ENCODE measurements at regions not wholly inside any gene's neighbourhood (a gene's known extent, or its start where the extent isn't known, plus 50 kb on each side); places are given as distances from the start of the nearest gene placed in this dataset.

GRCh38 chr9:103898550-103898949 lies 195.6 kb upstream of the SMC2 start:
- DNase-seq (ENCODE audit: low read depth): no peak
- TF ChIP-seq, protein P1, sequence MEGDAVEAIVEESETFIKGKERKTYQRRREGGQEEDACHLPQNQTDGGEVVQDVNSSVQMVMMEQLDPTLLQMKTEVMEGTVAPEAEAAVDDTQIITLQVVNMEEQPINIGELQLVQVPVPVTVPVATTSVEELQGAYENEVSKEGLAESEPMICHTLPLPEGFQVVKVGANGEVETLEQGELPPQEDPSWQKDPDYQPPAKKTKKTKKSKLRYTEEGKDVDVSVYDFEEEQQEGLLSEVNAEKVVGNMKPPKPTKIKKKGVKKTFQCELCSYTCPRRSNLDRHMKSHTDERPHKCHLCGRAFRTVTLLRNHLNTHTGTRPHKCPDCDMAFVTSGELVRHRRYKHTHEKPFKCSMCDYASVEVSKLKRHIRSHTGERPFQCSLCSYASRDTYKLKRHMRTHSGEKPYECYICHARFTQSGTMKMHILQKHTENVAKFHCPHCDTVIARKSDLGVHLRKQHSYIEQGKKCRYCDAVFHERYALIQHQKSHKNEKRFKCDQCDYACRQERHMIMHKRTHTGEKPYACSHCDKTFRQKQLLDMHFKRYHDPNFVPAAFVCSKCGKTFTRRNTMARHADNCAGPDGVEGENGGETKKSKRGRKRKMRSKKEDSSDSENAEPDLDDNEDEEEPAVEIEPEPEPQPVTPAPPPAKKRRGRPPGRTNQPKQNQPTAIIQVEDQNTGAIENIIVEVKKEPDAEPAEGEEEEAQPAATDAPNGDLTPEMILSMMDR (conservative IDR thresholded peaks at IDR 0.05; ENCODE audit: low read depth, low read length): no peak
- no peak overlapping the region for H3K4me3 ChIP-seq (ENCODE audit: low read length)

- DNase-seq (ENCODE audit: low read depth): no peak
- no peak overlapping the region for H3K4me3 ChIP-seq (ENCODE audit: low read length)
- TF ChIP-seq, protein P1 (conservative IDR thresholded peaks at IDR 0.05; ENCODE audit: low read depth, low read length): no peak
Measured at GRCh38 chr9:103899866-103900265, 194.2 kb upstream of the SMC2 start.

DNA sequence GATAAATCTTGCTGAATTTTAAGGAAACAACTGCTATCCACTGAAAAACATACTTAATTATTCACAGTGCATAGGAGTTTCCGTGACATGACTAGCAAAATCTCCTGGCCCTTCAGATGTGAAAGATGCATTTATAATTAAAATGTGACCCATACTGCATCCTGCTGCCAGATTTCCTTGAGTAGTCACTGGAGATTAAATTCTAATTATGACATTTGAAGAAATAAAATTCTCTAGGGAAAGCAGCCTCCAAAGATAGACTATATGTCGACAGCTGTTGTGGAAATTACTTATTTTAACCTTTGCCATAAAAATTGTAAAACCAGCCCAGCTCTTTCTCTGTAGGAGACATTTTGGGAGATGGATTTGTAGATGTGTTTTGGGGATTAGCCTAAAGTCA lies 193.6 kb upstream of the SMC2 start:
- TF ChIP-seq, protein P1 (conservative IDR thresholded peaks at IDR 0.05; ENCODE audit: low read depth, low read length): no peak
- no peak overlapping the region for H3K4me3 ChIP-seq (ENCODE audit: low read length)
- no peak for DNase-seq (ENCODE audit: low read depth)

DNA sequence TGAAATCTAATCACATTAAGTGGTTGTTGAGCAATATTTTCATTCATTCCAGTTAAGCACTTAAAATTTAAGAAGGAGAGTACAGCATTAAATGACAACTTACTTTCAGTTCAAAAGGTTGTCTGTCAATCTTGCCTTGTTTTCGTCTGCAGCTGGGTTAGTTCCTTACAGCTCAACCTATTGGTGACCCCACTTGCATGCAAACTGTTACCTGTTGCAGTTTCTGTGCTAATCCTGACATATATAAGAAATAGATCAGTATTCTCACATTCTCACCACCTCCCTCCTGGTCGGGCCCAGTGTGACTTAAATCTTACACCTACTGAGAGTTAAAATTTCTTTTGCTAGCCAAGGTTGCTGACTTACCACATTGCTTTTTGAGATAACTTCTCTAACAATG lies 191.8 kb upstream of the SMC2 start:
- no peak for DNase-seq (ENCODE audit: low read depth)
- TF ChIP-seq, protein P1 (conservative IDR thresholded peaks at IDR 0.05; ENCODE audit: low read depth, low read length): no peak

GRCh38 chr9:103904242-103904641 lies 189.9 kb upstream of the SMC2 start:
- no peak for DNase-seq (ENCODE audit: low read depth)
- TF ChIP-seq, protein P1 (conservative IDR thresholded peaks at IDR 0.05; ENCODE audit: low read depth, low read length): no peak
- no peak overlapping the region for H3K4me3 ChIP-seq (ENCODE audit: low read length)

More for the DNA sequence above, 191.8 kb upstream of the SMC2 start:
- H3K4me3 ChIP-seq (ENCODE audit: low read length): no peak overlapping the region

DNA sequence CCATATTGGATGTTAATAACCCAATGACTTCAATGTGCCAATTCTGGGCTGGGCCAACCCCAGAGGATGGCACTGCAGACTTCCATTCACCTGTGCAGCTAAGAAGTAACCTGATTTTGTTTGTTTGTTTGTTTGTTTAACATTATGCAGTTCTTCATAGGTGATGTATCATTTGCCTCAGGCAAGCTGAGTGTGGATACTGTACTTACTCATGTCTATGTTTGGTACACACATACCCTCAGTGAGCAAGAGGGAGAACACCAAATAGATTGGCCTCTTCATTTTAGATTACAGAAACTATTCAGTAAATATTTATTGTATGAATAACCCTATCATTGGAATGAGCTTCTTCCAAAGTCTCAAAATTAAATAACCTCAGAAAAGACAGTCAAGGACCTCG lies 180.2 kb upstream of the SMC2 start:
- TF ChIP-seq, protein P1 (conservative IDR thresholded peaks at IDR 0.05; ENCODE audit: low read depth, low read length): no peak
- DNase-seq (ENCODE audit: low read depth): no peak
- no peak overlapping the region for H3K4me3 ChIP-seq (ENCODE audit: low read length)

DNA sequence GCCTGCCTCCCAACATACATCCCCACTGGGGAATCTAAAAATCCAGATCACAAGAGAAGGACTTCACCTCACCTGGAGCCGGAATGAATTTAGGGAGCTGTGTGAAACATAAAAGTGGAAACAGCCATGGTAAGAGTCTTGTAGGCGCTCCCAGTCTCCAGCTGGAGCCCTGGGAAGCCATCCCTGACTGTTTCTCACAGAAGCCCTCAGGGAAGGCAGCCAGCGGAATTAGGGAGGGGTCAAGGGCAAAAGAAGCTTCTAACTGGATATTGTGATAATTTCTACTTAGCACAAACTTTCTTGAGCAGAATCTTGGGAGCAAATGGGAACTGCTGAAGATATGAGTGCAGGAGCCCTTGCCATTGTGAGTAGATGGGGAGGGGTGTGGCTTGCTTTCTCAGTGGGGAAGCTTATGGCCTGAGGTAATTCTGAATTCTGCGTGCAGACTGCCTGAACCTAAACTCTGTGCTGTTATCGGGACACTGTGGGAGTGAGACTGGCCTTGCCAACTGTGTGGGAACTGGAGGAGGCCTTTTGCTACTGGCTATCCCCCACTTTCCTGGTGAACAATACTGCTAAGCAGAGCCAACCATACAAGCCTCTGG lies 174.4 kb upstream of the SMC2 start:
- TF ChIP-seq, protein P1 (conservative IDR thresholded peaks at IDR 0.05; ENCODE audit: low read depth, low read length): no peak
- no peak for DNase-seq (ENCODE audit: low read depth)
- H3K4me3 ChIP-seq (ENCODE audit: low read length): no peak overlapping the region

Measured in retinal pigment epithelial cell (primary cell).